Testis (tissue), 2 donors: ENCODE measurements at regions not wholly inside any gene's neighbourhood (a gene's known extent, or its start where the extent isn't known, plus 50 kb on each side); places are given as distances from the start of the nearest gene placed in this dataset.

ENCODE experiments used
- DNase-seq: peaks from one replicate; pipeline ENCODE4 v3.0.0-alpha.2; 2019
- H3K27ac ChIP-seq, 2 donors: fragments of 200-600 bp; sonication (generic); one replicate each; pipeline ENCODE4 v1.5.1; 2019
- H3K27me3 ChIP-seq: fragments of 200-600 bp; sonication (generic); one replicate; pipeline ENCODE4 v1.5.1; 2019
- H3K36me3 ChIP-seq: fragments of 200-600 bp; sonication (generic); one replicate; pipeline ENCODE4 v1.5.1; 2017; ENCODE audit warnings: low read depth; ENCODE audit errors: missing control alignments
- H3K4me1 ChIP-seq: fragments of 200-600 bp; sonication (generic); one replicate; pipeline ENCODE4 v1.5.1; 2019
- H3K4me3 ChIP-seq, 2 donors: fragments of 200-600 bp; sonication (generic); one replicate each; pipeline ENCODE4 v1.5.1; 2017 to 2019
- H3K9me3 ChIP-seq: fragments of 200-600 bp; sonication (generic); one replicate; pipeline ENCODE4 v1.5.1; 2017
- CTCF ChIP-seq, 3 experiments: fragments of 450-650 bp in 2 of 3; fragments of 200-600 bp in 1 of 3; sonication (generic) in 1 of 3; IDR thresholded peaks; one replicate each; pipeline ENCODE4 v1.5.1; 2016 to 2019; ENCODE audit warnings: antibody characterized with exemption in 3 of 3, mild to moderate bottlenecking in 2 of 3, moderate library complexity in 1 of 3
- POLR2A ChIP-seq: fragments of 450-650 bp; IDR thresholded peaks from one replicate; pipeline ENCODE4 v1.6.1; 2017; ENCODE audit warnings: antibody characterized with exemption, mild to moderate bottlenecking, moderate library complexity
- WGBS, 2 donors: methylation state at CpG; one replicate each; pipeline ENCODE4 v1.1.5; 2018; 5-methylcytosine and 5-hydroxymethylcytosine counted together
- intact Hi-C: fragments of 100-400 bp; cut with DNase I; formaldehyde crosslinking; loops from one replicate; pipeline ENCODE4 v1.15.1; 2023; ENCODE audit warnings: low total_unique reads

GRCh38 chr6:45780523-45780922 is 235.1 kb downstream of the CLIC5 start:
- intact Hi-C loops: no loop called here
- 89 to 98% methylated on average over 2 of the region's 2 CpGs for WGBS, 2 donors

GRCh38 chr6:45775026-45775697 is 240.5 kb downstream of the CLIC5 start:
- Histone ChIP-seq H3K4me3 (no peak overlapping the region), H3K4me1 (no peaks in the 10 kb centered on the region), H3K36me3 (no peaks in the 10 kb centered on the region), H3K27ac (no peak overlapping the region), H3K27me3 (no peaks in the 10 kb centered on the region), H3K9me3 (no peaks in the 10 kb centered on the region)
- WGBS, 2 donors: 83 to 100% methylated on average over 5 of the region's 5 CpGs
- TF ChIP-seq CTCF (IDR thresholded peaks at IDR 0.05) (no peak), POLR2A (no peak)
- DNase-seq: no peak
- intact Hi-C loops: no loop called here

More at GRCh38 chr6:45780523-45780922, 235.1 kb downstream of the CLIC5 start:
- DNase-seq: no peak
- no peaks in the 10 kb centered on the region for H3K9me3 ChIP-seq
- no peak overlapping the region for H3K4me3 ChIP-seq
- no peaks in the 10 kb centered on the region for H3K36me3 ChIP-seq
- H3K4me1 ChIP-seq: no peaks in the 10 kb centered on the region
- TF ChIP-seq POLR2A (no peak), CTCF (IDR thresholded peaks at IDR 0.05) (no peak)
- no peaks in the 10 kb centered on the region for H3K27me3 ChIP-seq
- H3K27ac ChIP-seq: no peak overlapping the region

- TF ChIP-seq POLR2A (no peak), CTCF (IDR thresholded peaks at IDR 0.05) (no peak)
- H3K4me3 ChIP-seq: no peak overlapping the region
- no peak for DNase-seq
- H3K36me3 ChIP-seq: no peaks in the 10 kb centered on the region
- WGBS, 2 donors: 88 to 94% methylated on average over 3 of the region's 3 CpGs
- no peak overlapping the region for H3K27ac ChIP-seq
- no peaks in the 10 kb centered on the region for H3K27me3 ChIP-seq
- H3K9me3 ChIP-seq: no peaks in the 10 kb centered on the region
- H3K4me1 ChIP-seq: no peaks in the 10 kb centered on the region
- intact Hi-C loops: no loop called here
Measured at GRCh38 chr6:45773906-45774305, 241.8 kb downstream of the CLIC5 start.

GRCh38 chr6:45772886-45773495 is 242.7 kb downstream of the CLIC5 start:
- Histone ChIP-seq H3K4me1 (no peaks in the 10 kb centered on the region), H3K4me3 (no peak overlapping the region), H3K36me3 (no peaks in the 10 kb centered on the region), H3K27ac (no peak overlapping the region), H3K9me3 (no peaks in the 10 kb centered on the region), H3K27me3 (no peaks in the 10 kb centered on the region)
- TF ChIP-seq CTCF (IDR thresholded peaks at IDR 0.05) (no peak), POLR2A (no peak)
- WGBS, 2 donors: 71 to 76% methylated on average over 6 of the region's 6 CpGs
- no peak for DNase-seq
- intact Hi-C loops: no loop called here

- intact Hi-C loops: no loop called here
- no peaks in the 10 kb centered on the region for H3K4me1 ChIP-seq
- H3K9me3 ChIP-seq: no peaks in the 10 kb centered on the region
- H3K36me3 ChIP-seq: no peaks in the 10 kb centered on the region
- H3K27ac ChIP-seq: no peak overlapping the region
- no peak overlapping the region for H3K4me3 ChIP-seq
- no peaks in the 10 kb centered on the region for H3K27me3 ChIP-seq
- TF ChIP-seq CTCF (IDR thresholded peaks at IDR 0.05): no peak
- TF ChIP-seq POLR2A: no peak
- WGBS, 2 donors: 85 to 96% methylated on average over 4 of the region's 4 CpGs
- no peak for DNase-seq
Measured at GRCh38 chr6:45772051-45772450, 243.6 kb downstream of the CLIC5 start.
